Mucosa of rectum (tissue), 2 donors: ENCODE measurements at regions not wholly inside any gene's neighbourhood (a gene's known extent, or its start where the extent isn't known, plus 50 kb on each side); places are given as distances from the start of the nearest gene placed in this dataset.
"Not testable (repeated sequence)": the region's sequence is repeated elsewhere in the genome, so short reads cannot be mapped to it uniquely, and the experiment has no call there.

ENCODE experiments used
- H3K27ac ChIP-seq, 2 donors: one replicate each; pipeline ENCODE4 v1.7.0; 2013; ENCODE audit warnings: inconsistent platforms in 2 of 2, low read depth in 2 of 2, low read length in 2 of 2
- H3K27me3 ChIP-seq, 2 donors: one replicate each; pipeline ENCODE4 v1.7.0; 2013; ENCODE audit warnings: low read length in 2 of 2; ENCODE audit not compliant: control insufficient read depth in 2 of 2, insufficient read depth in 2 of 2
- H3K36me3 ChIP-seq, 2 donors: one replicate each; pipeline ENCODE4 v1.7.0; 2013; ENCODE audit warnings: low read length in 2 of 2; ENCODE audit not compliant: control insufficient read depth in 2 of 2, insufficient read depth in 2 of 2
- H3K4me1 ChIP-seq, 2 donors: one replicate each; pipeline ENCODE4 v1.7.0; 2013; ENCODE audit warnings: low read length in 2 of 2, mild to moderate bottlenecking in 1 of 2; ENCODE audit not compliant: control insufficient read depth in 2 of 2, insufficient read depth in 2 of 2
- H3K4me3 ChIP-seq, 2 donors: one replicate each; pipeline ENCODE4 v1.7.0; 2013; ENCODE audit warnings: low read length in 2 of 2
- H3K9ac ChIP-seq, 2 donors: one replicate each; pipeline ENCODE4 v1.7.0; 2013; ENCODE audit warnings: low read length in 2 of 2, low read depth in 1 of 2, mild to moderate bottlenecking in 1 of 2
- H3K9me3 ChIP-seq, 2 donors: one replicate each; pipeline ENCODE4 v1.7.0; 2013; ENCODE audit warnings: low read length in 2 of 2; ENCODE audit not compliant: control insufficient read depth in 2 of 2
- donor health status: healthy.
- donor health status: Normal muscosa, but diverticular disease.

GRCh38 chr2:11900891-11901290 is 154.5 kb downstream of the LPIN1 start:
- not testable (repeated sequence) for H3K4me3 ChIP-seq, H3K27me3 ChIP-seq, H3K36me3 ChIP-seq, H3K9me3 ChIP-seq, H3K9ac ChIP-seq, H3K4me1 ChIP-seq, H3K27ac ChIP-seq

- Histone ChIP-seq H3K36me3 (no peaks in the 10 kb centered on the region), H3K27ac (no peak overlapping the region), H3K4me1 (no peaks in the 10 kb centered on the region), H3K9ac (no peak overlapping the region), H3K9me3 (no peaks in the 10 kb centered on the region), H3K27me3 (no peaks in the 10 kb centered on the region), H3K4me3 (no peak overlapping the region)
These were observed 155.1 kb downstream of the LPIN1 start for GRCh38 chr2:11901351-11902069.

GRCh38 chr2:11903085-11903606 is 156.7 kb downstream of the LPIN1 start:
- H3K9ac ChIP-seq: no peak overlapping the region
- no peaks in the 10 kb centered on the region for H3K9me3 ChIP-seq
- H3K36me3 ChIP-seq: no peaks in the 10 kb centered on the region
- no peak overlapping the region for H3K27ac ChIP-seq
- no peaks in the 10 kb centered on the region for H3K4me1 ChIP-seq
- H3K27me3 ChIP-seq: no peaks in the 10 kb centered on the region
- H3K4me3 ChIP-seq: no peak overlapping the region

GRCh38 chr2:11904029-11904428 is 157.6 kb downstream of the LPIN1 start:
- H3K27me3 ChIP-seq: no peaks in the 10 kb centered on the region
- H3K36me3 ChIP-seq: no peaks in the 10 kb centered on the region
- no peaks in the 10 kb centered on the region for H3K9me3 ChIP-seq
- H3K9ac ChIP-seq: no peak overlapping the region
- no peaks in the 10 kb centered on the region for H3K4me1 ChIP-seq
- no peak overlapping the region for H3K4me3 ChIP-seq
- H3K27ac ChIP-seq: no peak overlapping the region

DNA sequence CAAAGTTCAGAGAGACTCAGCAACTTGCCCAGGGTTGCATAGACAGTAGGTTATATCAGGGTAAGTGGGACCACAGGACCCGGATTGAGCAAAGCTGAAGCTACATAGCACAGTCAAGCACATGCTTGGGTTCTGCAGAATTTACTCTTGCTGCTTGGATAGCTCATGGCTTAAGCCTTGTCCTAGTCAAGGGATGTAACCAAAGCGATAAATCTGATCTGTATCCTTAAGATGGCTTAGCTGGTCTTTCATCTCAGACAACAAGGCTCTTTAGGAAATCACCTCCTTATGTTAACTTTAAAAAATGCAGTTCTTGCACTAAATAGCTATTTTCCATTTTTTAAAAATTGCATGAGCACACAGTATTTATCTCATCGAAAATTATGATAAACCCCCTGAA is 158.5 kb downstream of the LPIN1 start:
- no peaks in the 10 kb centered on the region for H3K9me3 ChIP-seq

GRCh38 chr2:11907190-11907589 is 160.8 kb downstream of the LPIN1 start:
- no peaks in the 10 kb centered on the region for H3K36me3 ChIP-seq
- H3K4me1 ChIP-seq: no peaks in the 10 kb centered on the region
- H3K27me3 ChIP-seq: no peaks in the 10 kb centered on the region
- no peak overlapping the region for H3K9ac ChIP-seq
- no peak overlapping the region for H3K27ac ChIP-seq
- no peak overlapping the region for H3K4me3 ChIP-seq
- no peaks in the 10 kb centered on the region for H3K9me3 ChIP-seq

More for the DNA sequence above, 158.5 kb downstream of the LPIN1 start:
- H3K36me3 ChIP-seq: no peaks in the 10 kb centered on the region
- H3K27ac ChIP-seq: no peak overlapping the region
- no peaks in the 10 kb centered on the region for H3K4me1 ChIP-seq
- no peak overlapping the region for H3K4me3 ChIP-seq
- H3K27me3 ChIP-seq: no peaks in the 10 kb centered on the region
- no peak overlapping the region for H3K9ac ChIP-seq

DNA sequence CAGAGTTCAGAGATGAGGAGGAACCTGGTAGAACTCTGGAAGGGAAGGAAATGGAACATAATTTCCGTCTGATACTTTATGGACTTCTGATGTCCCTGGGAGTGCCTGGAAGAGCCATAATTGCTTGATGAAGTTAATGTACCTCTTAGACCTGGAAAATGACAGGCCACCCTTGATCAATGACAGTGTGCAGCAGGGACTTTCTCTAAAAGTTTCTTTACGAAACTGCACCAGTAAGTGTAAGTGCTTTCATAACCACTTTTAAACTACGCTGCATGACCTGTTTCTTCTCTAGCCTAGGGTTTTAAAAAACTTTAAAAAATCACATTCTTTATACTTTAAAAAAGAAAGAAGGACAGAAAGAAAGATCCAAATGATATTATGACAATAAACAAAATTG is 164.5 kb downstream of the LPIN1 start:
- Histone ChIP-seq H3K9me3 (no peaks in the 10 kb centered on the region), H3K27me3 (no peaks in the 10 kb centered on the region), H3K4me1 (no peaks in the 10 kb centered on the region), H3K27ac (no peak overlapping the region), H3K4me3 (no peak overlapping the region), H3K9ac (no peak overlapping the region), H3K36me3 (no peaks in the 10 kb centered on the region)

DNA sequence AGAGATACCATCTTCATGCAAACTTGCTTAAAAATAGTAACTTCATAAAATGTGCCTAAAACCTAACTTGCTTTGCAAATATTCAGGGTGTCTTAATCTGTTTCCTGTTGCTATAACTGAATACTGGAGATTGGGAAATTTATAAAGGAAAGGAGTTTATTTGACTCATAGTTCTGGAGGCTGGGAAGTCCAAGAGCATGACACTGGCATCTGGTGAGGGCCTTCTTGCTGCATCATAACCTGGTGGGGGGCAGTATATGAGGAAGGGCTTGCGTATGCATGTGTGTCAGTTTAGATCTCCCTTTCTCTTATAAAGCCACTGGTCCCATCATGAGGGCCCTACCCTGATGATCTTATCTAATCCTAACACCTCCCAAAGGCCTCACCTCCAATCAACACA is 166.5 kb downstream of the LPIN1 start:
- H3K4me3 ChIP-seq: no peak overlapping the region
- no peaks in the 10 kb centered on the region for H3K4me1 ChIP-seq
- H3K9ac ChIP-seq: no peak overlapping the region
- H3K36me3 ChIP-seq: no peaks in the 10 kb centered on the region
- H3K27me3 ChIP-seq: no peaks in the 10 kb centered on the region
- H3K9me3 ChIP-seq: no peaks in the 10 kb centered on the region
- H3K27ac ChIP-seq: no peak overlapping the region

DNA sequence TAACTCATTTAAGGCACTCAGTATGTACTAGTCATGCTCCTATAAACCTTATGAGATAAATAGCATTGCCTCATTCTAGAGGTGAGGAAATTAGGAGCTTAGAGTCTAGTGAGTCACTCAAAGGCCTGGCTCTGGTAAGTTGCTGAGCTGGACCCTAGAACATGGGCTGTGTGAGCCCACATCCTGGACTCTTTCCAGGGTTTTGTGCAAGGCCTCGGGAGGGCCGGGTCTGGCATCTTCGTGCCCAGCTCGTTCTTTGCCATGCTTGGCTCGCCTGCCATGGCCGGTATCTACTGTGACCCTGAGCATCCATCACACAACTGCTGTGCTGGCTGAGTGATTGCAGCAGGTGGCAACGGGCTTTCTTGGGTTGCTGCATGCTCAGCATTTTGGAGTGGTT is 168.0 kb downstream of the LPIN1 start:
- H3K36me3 ChIP-seq: no peaks in the 10 kb centered on the region
- H3K27me3 ChIP-seq: no peaks in the 10 kb centered on the region
- no peaks in the 10 kb centered on the region for H3K4me1 ChIP-seq
- no peak overlapping the region for H3K27ac ChIP-seq
- H3K9ac ChIP-seq: no peak overlapping the region
- no peak overlapping the region for H3K4me3 ChIP-seq
- H3K9me3 ChIP-seq: no peaks in the 10 kb centered on the region

GRCh38 chr2:11915650-11916049 is 169.2 kb downstream of the LPIN1 start:
- H3K36me3 ChIP-seq: no peaks in the 10 kb centered on the region
- no peaks in the 10 kb centered on the region for H3K27me3 ChIP-seq
- H3K9ac ChIP-seq: no peak overlapping the region
- H3K9me3 ChIP-seq: no peaks in the 10 kb centered on the region
- H3K4me3 ChIP-seq: no peak overlapping the region
- no peaks in the 10 kb centered on the region for H3K4me1 ChIP-seq
- H3K27ac ChIP-seq: no peak overlapping the region
